Renal pelvis (tissue), 1 donor: ENCODE measurements at regions not wholly inside any gene's neighbourhood (a gene's known extent, or its start where the extent isn't known, plus 50 kb on each side); places are given as distances from the start of the nearest gene placed in this dataset.

ENCODE experiments used
- DNase-seq: peaks from one replicate; pipeline ENCODE4 v3.0.0-alpha.2; 2013

DNA sequence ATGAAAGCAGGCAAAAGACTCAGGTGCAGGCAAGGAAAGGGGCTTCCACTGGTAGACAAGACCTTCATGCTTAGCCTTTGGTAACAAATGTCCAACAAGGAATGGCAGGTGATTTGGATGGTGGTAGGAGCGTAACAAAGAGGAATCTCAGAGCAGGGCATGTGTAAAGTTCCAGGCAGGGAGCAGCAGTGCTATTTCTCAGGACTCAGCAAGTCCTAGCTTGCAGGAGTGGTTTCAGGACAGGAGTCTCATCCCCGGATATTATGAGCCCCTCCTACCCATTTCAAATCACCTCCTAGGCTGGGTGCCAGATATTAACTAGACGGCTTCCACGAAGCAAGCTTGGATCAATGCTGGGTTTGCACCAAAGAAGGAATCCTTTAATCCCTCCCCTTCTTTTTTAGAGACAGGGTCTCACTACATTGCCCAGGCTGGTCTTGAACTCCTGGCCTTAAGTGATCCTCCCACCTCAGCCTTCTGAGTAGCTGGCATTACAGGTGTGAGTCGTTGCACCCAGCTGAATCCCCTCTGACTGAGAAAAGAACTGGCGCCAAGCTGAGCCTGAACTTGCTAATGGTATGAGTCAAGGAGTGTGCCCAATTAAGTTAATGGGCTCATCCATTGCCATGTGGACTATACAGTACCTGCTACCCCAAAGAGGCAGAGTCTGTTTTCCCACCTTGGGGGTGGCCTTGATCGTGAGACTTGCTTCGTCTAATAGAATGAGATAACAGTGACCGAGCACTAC lies 190.3 kb downstream of the ARL4C start:
- no peak for DNase-seq

DNA sequence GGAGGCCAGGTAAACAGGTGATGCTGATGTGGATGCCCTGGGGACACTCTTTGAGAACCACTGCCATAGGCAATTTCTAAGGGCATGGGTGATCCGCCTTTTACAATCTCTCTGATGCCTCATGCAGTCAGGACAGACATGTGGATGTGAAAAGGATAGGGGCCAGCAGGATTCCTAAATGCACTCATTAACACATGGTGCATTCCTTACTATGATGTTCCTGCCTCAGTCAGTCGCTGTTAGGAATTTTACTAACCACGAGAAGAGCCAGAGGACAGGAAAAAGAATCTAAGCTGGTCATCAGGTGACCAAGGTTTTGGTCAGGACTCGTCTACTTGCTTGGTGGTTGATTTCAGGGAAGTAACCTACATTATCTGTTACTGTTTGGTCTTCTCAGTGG lies 191.0 kb downstream of the ARL4C start:
- DNase-seq, result no peak

DNA sequence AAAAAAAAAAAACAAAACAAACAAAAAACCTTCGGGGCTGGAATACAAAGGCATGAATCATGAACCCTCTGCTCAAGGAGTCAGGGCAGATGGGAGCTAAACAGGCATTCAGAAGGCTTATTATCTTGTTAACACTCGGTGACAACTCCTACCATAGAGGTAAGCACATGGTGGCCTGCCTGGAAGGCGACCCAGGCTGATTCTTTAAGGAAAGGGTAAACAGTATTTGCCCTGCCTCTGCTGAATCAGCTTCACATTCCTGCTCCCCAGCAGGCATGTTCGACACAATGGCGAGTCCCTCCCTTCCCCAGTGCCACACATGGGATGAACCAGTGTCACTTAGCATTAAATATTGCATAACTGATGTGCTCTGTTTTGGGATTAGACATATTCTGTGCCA lies 191.9 kb downstream of the ARL4C start:
- no peak for DNase-seq

DNA sequence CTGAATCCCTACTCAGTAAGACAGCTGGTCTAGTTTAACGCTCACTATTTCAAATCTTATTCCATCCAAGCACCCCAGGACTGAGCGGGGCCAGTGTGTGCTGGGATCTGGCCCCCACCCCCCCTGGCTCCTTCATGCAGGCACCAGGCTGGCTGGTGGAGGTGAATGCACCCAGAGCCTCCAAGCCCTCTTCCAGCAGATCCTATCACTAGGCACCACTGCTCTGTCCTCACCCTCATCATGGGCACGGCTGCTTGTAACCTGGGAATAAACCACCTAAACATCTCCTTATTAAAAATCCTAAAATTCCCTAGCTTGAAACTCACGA lies 194.3 kb downstream of the ARL4C start:
- no peak for DNase-seq

DNA sequence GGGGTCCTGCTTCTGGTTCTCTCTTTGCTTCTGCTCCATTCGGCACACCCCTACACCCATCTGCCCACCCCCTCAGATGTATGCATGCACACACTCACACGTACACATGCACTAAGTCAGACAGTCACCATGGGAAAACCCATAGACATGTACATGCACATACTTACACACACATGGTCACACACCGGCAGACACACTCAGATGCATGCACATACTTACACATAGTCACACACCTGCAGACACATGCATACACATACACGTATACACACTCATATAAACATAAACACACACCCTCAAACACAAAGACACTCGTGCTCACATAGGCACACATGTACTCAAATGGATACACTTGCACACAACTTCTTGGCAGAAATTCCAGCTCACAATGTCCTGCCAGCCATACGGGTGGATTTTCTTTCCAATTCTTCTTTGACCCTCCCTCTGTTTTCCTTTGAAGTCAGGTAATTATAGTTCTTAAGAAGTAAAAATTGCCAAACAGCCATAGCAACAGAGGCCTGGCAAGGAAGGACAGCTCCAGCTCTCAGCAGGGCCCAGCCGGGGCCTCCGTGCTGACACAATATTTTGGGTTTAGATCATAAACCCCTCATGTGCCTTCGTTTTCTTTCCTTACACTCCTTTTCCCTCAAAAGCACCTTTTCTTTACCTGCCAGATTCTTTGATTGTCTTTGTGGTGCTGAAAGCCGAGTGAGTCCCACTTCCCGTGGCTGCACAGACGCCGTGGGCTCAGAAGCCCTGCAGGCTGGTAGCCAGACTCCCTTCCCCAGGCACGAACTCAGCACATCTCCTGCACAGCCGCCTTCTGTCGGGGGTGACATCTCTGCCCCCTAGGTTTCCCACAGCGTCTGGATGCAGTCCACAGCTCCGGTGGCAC lies 195.7 kb downstream of the ARL4C start:
- DNase-seq, result no peak

DNA sequence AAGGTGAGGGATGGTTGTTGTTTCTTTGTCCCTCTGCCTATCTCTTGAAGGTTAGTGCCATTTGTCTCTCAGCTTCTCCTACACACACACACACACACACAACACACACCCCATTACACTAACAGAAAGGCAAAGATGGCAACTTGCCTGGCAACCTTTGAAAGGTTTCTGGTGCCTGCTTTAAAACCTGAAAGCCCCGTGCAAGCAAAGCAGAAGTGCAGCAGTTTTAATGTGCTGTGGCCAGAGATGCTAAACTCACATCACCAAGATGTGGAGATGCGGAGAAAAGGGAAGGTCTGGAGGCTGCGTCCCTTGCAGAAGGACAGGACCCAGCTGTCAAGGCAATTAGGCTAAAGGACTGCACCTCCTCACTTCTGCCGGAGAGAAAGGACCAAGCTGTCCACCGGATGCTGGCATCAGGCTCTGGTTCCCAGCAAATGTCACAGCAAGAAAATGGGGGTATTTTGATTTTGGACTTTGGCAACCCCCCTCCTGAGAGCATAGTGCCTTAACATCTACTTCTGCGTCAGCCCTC lies 196.4 kb downstream of the ARL4C start:
- no peak for DNase-seq

DNA sequence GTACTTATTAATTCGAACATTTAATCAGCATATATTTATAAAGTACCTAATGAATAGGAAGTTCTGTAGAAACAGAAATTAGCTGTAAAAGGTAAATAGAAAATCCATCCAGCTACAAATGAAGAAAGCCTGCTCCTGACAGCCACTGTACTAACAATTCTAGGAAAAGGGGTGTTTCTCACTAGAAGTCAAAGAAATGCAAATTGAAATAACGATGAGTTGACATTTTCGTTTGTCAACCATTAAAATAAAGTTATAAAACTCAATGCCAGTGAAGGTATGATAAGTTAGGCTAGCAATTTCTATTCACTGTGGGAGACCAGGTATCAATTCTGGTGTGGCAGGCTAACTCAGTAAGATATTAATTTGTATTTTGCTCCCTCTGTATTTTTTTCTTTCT lies 198.0 kb downstream of the ARL4C start:
- DNase-seq, result no peak

DNA sequence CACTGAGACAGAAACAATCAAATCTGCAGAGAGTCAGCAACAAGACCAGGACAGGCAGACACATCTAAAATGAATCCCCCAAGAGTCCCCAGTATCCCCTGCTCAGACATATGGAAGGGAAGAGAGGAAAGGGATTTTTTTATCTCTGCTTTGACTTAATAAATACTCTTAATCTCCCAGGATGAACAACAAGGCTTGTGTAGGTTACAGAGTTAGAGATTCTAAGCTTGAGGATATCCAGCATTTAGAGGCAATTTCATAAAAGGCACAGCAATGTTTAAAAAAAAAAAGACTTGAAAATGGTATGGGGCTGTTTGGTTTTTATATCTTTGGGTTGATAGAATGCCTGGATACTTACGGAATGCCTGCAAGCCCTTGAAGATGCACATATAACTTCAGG lies 199.9 kb downstream of the ARL4C start:
- DNase-seq, result no peak

DNA sequence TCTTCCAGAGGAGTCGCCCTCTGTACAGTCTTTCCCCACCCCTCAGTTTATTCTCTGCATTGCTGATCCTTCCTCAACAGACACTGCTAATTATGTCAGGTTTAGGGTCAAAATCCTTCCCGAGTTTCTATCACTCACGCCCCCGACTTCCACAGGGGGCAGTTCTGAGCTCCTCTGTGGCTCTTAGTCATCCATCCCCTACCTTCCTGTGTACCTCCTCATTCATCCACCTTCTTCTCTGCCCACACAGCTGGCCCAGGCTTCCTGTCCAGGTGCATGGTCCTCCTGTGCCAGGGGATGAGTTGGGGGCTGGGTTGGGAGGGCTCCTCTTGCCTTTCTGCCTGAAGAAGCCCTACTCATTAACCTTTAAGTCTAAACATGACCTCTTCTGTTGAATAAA lies 202.9 kb downstream of the ARL4C start:
- no peak for DNase-seq

DNA sequence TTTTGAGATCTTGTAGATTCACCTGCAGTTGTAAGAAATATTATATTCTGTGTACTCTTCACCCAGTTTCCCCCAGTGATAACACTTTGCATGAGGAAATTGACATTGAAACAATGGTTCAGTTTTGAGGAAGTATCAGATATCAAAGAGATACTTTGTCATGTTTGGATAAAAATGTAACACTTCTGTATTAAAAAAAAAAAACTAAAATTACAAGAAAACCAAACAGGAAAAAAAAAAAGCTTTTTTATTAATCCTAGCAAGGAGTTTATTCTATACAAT lies 204.0 kb downstream of the ARL4C start:
- no peak for DNase-seq

DNA sequence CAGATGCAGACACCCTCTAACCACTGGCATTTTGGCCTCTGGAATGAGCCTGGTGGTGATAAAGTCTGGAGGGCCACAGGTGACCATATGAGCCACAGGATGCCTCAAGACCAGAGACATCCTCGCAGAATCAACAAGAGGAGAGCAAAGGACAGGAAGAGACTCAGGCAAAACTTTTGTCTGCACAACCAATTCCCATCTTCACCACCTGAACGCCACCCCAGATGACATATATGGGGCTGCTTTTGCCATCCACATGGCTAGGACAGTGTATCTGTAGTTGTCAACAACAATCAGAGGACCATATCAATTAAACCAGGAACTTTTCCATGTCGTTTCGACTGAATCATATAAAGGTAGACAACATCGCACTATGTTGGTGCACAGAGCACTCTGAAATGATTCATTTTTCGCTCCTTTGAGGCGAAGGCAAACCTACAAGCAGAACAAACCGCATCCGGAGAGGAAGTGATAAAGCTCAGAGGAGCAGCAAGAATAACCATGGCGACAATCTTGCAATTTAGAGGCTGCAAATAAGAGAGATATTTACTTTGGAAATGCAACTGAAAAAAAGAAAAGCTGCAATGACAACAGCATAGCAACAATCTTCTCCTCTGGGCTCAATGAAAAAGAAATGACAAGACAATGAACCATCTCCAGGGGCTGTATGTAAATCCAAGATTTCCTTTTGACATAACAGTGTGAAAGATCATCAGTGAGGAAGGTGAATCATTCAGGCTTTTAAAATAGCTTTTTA lies 204.5 kb downstream of the ARL4C start:
- DNase-seq, result no peak

DNA sequence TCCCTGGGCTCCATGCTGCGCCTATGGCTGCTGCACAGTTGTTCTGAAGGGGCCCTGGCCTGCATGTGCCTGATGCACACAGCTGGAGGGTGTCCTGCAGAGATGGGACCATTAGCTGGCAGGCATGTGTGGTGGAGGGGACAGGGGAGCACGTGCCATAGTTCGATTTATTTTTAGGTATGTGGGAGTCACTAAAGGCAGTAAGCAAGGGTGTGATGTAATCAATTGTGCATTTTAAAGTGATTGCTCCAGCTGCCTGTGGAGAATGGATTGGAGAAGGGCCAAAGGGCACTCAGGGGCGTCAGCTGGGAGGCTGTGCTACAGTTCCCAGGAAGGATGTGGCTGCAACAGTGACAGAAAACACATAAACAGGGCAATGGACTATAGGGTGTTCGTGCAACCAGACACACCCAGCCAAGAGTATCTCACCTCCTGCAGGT lies 205.1 kb downstream of the ARL4C start:
- DNase-seq, result no peak

DNA sequence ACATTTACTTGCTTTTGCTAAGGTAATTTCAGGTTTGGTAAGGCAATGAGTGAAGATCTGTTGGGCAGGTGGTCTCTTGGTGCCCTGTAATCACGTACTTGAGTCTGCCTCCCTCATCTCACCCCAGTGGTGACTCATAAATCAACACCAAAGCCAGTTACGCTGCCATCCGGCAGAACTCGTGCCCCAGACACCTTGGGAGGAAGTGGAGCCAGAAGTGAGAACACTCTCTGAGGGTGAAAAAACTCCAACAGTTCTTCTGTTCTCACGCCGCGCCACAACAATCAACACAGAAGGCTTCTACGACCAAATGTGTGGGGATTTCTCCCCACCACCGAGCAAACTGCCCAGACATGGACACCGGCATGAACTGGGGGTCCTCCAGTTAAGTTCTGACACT lies 206.2 kb downstream of the ARL4C start:
- DNase-seq, result no peak

DNA sequence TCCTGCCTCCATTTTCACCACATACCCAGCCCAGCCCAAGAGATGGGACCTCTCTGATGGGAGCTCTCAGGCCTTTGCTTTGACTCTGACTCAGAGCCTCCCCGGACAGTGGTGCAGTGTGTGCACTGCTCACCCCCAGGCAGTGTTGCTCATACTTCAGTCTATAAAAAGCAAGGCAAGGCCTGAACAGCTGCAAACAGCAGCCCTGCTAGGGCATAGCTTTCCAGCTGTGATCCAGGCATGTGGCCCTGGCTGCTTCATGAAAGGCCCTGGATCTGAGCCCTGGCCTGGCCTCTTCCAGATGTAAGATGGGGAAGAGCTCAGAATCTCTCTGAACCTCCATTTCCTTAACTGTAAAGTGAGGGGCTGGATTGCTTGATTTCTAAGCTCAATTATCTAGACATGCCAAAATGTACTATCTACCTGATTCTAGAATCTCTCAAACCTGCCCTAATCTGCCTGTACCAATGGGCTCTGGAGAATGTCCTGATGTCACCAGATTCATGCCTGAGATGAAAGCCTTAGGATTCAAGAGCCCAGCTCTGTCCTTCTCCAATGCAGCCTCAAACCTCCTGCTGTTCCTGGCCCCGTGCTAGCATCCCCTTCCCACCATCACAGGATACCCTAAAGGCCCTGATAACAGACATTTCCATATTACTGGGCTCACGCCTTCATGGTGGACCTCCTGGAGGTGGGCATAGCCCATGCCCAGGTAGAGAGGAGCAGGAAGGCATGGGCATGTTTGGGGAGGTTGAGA lies 206.9 kb downstream of the ARL4C start:
- DNase-seq, result no peak

DNA sequence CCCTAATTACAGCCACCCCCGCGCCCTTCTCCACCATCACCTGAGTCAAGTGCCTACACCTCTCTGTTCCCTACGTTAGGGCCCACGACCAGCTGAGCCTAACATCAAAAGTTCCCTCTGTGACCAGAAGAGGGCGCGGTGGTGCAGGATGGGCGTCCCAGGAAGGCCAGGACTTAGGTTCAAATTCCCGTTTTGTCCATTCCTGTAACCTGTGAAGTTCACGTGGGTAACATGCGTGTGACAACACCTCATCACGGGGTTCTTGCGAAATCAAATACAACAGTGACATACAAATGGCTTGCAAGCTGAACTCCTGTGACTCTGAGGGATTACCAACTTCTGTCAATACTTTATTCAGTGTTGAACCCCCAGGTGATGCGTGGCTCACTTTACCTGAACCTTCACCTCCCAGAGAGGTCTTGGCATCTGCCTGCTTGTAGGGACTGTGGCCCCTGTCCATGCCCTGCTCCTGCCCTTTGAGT lies 207.9 kb downstream of the ARL4C start:
- peak; percentile 51 for DNase-seq

DNA sequence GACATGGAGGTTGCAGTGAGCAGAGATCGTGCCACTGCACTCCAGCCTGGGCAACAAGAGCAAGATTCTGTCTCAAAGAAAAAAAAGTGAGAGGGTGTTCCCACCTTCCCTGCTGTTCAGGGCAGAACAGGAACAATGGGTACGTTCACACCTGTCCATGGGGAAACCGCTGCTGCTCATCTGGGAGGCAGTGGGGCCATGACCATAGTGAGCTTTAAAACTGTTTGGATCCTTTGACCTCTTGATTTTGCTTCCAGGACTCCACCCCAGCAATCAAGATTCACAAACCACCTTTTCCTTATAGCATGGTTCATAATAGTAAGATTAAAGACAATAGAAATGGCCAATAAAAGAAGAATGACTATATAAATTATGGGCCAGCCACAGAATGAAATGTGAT lies 209.2 kb downstream of the ARL4C start:
- no peak for DNase-seq

DNA sequence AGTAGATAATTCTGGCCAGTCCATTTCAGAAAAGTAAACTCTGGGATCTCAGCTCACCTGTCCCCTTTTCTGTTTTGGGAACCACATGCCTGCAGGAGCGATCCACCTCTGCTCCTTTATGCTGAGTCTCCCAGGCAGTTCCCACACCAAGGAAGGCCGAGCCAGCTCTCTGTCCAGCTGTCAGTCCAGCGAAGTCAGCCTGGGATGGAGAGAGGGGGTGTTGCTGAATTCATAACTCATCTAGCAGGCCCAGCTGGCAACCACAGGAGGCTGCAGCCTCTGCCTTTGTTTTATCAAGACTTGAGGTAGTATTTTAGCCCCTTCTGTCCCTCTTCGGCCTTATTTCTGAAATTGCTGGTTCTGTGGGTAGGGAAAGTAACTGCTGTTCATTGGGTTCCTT lies 209.9 kb downstream of the ARL4C start:
- DNase-seq, result no peak

DNA sequence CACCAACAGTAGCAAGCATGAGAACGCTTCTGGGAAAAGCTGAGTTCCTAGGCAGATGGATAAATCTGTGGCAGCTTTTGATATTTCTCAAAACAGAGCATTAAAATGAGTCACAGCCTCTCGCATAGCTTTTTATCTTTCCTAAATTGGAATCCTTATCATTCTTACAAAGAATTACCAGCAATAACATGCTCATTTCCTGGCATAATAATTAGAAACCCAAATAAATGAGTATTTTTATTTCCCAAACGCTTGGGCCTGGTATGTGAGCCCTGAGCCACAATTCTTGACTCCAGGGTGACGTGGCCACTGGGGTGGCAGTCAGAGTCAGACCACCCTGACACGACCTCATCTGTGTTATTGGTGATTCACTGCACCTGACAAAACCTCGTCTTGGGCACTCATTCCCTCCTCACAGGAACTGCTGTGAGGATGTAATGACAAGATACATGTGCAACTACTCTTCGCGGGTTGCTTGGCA lies 210.7 kb downstream of the ARL4C start:
- DNase-seq, result no peak

DNA sequence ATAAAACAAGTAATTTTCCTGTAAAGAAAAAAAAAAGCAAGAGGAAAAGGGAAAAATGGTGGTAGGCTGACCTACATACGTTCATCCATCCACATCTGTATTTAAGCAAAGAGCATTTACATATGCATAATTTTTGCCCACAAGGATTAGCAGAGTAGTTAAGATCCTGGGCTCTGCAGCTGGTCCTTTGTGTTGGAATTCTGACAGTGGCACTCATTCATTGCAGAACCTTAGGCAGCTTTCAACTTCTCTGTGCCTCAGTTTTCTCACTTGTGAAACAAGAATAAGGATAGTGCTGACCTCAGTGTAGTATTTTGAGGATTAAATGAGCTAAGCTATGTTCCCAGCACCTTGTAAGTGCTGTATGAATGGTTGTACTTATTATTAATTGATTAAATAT lies 211.3 kb downstream of the ARL4C start:
- no peak for DNase-seq

DNA sequence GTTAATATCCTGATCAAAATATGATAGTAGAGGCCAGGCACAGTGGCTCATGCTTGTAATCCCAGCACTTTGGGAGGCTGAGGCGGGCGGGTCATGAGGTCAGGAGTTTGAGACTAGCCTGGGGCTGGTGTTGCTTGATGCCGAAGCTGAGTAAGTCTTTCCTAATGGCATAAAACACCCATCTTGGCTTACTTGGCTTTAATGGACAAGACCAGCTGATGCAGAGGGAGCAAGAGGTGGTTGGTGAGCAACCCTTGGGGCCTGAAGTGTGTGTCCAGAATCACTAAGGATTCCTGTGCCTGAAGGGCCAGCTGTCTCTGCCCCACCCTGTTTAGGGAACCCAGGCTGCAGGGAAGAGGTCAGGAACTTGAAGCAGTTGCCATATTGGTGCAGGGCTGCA lies 217.2 kb downstream of the ARL4C start:
- DNase-seq, result no peak

DNA sequence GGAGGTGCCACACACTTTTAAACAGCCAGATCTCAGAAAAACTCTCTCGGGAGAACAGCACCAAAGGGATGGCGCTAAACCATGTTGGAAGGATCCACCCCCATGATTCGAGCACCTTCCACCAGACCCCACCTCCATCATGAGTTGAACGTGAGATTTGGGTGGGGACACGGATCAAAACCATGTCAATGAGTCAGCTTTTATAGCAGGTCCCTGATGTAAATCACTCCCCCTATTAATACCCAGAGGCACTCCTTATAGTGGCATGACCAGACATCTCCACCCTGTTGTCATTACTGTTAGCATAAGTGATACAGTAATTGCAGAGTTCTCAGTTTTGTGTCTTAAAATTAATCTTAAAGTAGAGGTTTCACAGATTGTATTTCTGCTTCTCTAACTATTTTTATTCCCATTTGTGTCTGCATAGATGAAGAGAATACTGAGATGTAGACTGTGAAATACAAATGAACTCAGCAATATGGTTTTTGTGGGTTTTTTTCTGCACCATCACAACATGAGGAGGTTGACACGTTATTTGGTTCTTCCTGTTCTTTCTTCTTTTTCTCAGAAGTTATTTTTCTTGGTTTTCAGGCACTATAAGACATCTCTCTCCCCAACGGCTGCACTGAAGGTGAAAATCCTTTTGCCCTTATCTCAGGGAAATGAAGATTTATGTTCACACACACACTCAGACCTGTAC lies 218.2 kb downstream of the ARL4C start:
- DNase-seq, result no peak
